GM18868 (cell line): ENCODE measurements at regions not wholly inside any gene's neighbourhood (a gene's known extent, or its start where the extent isn't known, plus 50 kb on each side); places are given as distances from the start of the nearest gene placed in this dataset.
"Not testable (repeated sequence)": the region's sequence is repeated elsewhere in the genome, so short reads cannot be mapped to it uniquely, and the experiment has no call there.

Experiments used
- ATAC-seq: cut with Tn5 transposase; IDR thresholded peaks from one replicate; pipeline ENCODE4 v1.9.1; 2021; ENCODE audit warnings: mild to moderate bottlenecking, moderate library complexity; ENCODE audit not compliant: unreplicated experiment

- no peak for ATAC-seq
Measured at GRCh38 chr20:12198281-12198680, 280.6 kb downstream of the BTBD3 start.

- ATAC-seq, result no peak
Measured at GRCh38 chr20:12199703-12200102, 282.0 kb downstream of the BTBD3 start.

GRCh38 chr20:12201289-12201991 lies 283.7 kb downstream of the BTBD3 start:
- no peak for ATAC-seq

- ATAC-seq, result no peak
Measured at GRCh38 chr20:12203399-12203798, 285.7 kb downstream of the BTBD3 start.

- no peak for ATAC-seq
Measured at GRCh38 chr20:12203981-12204380, 286.3 kb downstream of the BTBD3 start.

GRCh38 chr20:12207875-12208274 lies 290.2 kb downstream of the BTBD3 start:
- peak; percentile 74 for ATAC-seq

- ATAC-seq, result no peak
Measured at GRCh38 chr20:12210591-12210990, 292.9 kb downstream of the BTBD3 start.

GRCh38 chr20:12211361-12211760 lies 293.7 kb downstream of the BTBD3 start:
- ATAC-seq, result no peak

GRCh38 chr20:12217382-12217781 lies 299.7 kb downstream of the BTBD3 start:
- ATAC-seq, result no peak

- no peak for ATAC-seq
Measured at GRCh38 chr20:12219798-12220197, 302.1 kb downstream of the BTBD3 start.

GRCh38 chr20:12223057-12223456 lies 305.4 kb downstream of the BTBD3 start:
- no peak for ATAC-seq

- no peak for ATAC-seq
Measured at GRCh38 chr20:12225898-12226297, 308.2 kb downstream of the BTBD3 start.

GRCh38 chr20:12229891-12230290 lies 312.2 kb downstream of the BTBD3 start:
- no peak for ATAC-seq

- ATAC-seq, result no peak
Measured at GRCh38 chr20:12237772-12238171, 320.1 kb downstream of the BTBD3 start.

GRCh38 chr20:12241065-12241464 lies 323.4 kb downstream of the BTBD3 start:
- ATAC-seq, result no peak

- no peak for ATAC-seq
Measured at GRCh38 chr20:12243327-12243726, 325.6 kb downstream of the BTBD3 start.

GRCh38 chr20:12248481-12248880 lies 330.8 kb downstream of the BTBD3 start:
- ATAC-seq, result no peak

GRCh38 chr20:12250661-12251060 lies 333.0 kb downstream of the BTBD3 start:
- ATAC-seq, result not testable (repeated sequence)

GRCh38 chr20:12252793-12253192 lies 335.1 kb downstream of the BTBD3 start:
- ATAC-seq, result no peak

- ATAC-seq, result no peak
Measured at GRCh38 chr20:12255461-12255970, 337.8 kb downstream of the BTBD3 start.

GRCh38 chr20:12256806-12257205 lies 339.1 kb downstream of the BTBD3 start:
- ATAC-seq, result no peak

- no peak for ATAC-seq
Measured at GRCh38 chr20:12262747-12263146, 345.1 kb downstream of the BTBD3 start.

- ATAC-seq, result no peak
Measured at GRCh38 chr20:12264711-12265110, 347.0 kb downstream of the BTBD3 start.
